ENCODE measurements at regions not wholly inside any gene's neighbourhood (a gene's known extent, or its start where the extent isn't known, plus 50 kb on each side); places are given as distances from the start of the nearest gene placed in this dataset.

DNA sequence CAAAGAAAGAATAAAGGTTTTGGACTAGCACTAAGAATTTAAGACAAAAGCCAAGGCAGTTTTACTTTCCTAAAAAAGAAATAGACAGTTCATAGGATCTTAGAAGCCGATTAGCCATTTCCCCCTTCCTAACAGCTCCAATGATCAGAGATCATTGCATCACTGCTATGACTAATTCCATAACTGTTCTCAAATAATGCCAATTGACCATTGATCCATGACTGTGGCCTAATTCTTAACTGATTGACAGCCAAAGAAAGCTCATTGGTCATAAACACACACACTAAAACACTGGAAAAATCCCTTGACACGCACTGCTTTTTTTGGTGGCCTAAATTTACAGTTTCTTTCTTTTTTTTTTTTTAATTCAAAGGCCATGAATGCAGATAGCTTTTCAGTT is 345.0 kb upstream of the ACVR2A start:
- Histone ChIP-seq H3K27ac (no peak overlapping the region), H3K4me1 (ENCODE audit: insufficient read depth) (no peaks in the 10 kb centered on the region), H3K4me3 (no peak overlapping the region), H3K27me3 (no peaks in the 10 kb centered on the region), H3K36me3 (no peaks in the 10 kb centered on the region), H3K9me3 (no peaks in the 10 kb centered on the region)
- DNase-seq = no peak
- WGBS, 3 donors = 93 to 98% (median 96%) methylated on average over 2 of the region's 2 CpGs
- intact Hi-C loops (cut with DNase I) = no loop called here
- TF ChIP-seq POLR2A (IDR thresholded peaks at IDR 0.05) (no peak), EP300 (IDR thresholded peaks at IDR 0.05) (no peak)
- TF ChIP-seq, protein P1, sequence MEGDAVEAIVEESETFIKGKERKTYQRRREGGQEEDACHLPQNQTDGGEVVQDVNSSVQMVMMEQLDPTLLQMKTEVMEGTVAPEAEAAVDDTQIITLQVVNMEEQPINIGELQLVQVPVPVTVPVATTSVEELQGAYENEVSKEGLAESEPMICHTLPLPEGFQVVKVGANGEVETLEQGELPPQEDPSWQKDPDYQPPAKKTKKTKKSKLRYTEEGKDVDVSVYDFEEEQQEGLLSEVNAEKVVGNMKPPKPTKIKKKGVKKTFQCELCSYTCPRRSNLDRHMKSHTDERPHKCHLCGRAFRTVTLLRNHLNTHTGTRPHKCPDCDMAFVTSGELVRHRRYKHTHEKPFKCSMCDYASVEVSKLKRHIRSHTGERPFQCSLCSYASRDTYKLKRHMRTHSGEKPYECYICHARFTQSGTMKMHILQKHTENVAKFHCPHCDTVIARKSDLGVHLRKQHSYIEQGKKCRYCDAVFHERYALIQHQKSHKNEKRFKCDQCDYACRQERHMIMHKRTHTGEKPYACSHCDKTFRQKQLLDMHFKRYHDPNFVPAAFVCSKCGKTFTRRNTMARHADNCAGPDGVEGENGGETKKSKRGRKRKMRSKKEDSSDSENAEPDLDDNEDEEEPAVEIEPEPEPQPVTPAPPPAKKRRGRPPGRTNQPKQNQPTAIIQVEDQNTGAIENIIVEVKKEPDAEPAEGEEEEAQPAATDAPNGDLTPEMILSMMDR (IDR thresholded peaks at IDR 0.05) = no peak

DNA sequence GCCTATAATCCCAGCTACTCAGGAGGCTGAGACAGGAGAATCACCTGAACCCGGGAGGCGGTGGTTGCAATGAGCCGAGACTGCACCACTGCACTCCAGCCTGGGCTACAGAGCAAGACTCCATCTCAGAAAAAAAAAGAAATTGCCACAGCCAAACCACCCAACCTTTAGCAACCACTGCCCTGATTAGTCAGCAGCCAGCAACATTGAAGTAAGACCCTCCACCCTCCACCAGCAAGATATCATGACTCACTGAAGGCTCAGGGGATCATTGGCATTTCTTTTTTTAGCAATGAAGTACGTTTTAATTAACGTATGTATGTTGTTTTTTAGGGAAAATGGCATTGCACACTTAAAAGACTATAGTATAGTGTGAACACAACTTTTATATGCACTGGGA is 349.1 kb upstream of the ACVR2A start:
- no peak for DNase-seq
- intact Hi-C loops (cut with DNase I) = no loop called here

DNA sequence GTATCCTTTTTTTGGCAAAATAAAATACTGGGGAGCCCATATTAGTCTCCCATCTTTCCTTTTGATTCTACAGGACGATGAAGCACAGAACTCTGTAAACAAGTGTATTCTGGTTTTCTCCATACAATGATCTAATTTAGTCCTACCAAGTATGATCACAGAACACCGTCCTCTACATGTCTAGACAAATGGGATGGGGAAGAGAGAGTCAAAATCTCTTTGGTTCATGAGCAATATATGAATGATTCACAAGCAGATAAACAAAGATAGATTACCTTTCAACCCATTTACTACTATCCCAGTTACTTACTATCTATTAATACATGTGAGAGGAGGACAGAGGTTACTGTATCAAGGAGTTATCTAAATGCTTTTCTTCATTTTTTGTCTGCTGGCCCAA is 352.4 kb upstream of the ACVR2A start:
- Histone ChIP-seq H3K4me1 (ENCODE audit: insufficient read depth) (no peaks in the 10 kb centered on the region), H3K9me3 (no peaks in the 10 kb centered on the region), H3K27ac (no peak overlapping the region), H3K27me3 (no peaks in the 10 kb centered on the region), H3K4me3 (no peak overlapping the region), H3K36me3 (no peaks in the 10 kb centered on the region)
- 84 to 91% (median 86%) methylated on average over 2 of the region's 2 CpGs for WGBS, 3 donors
- intact Hi-C loops (cut with DNase I) = no loop called here
- TF ChIP-seq EP300 (IDR thresholded peaks at IDR 0.05) = no peak
- TF ChIP-seq POLR2A (IDR thresholded peaks at IDR 0.05) = no peak
- TF ChIP-seq, protein P1 (IDR thresholded peaks at IDR 0.05) = no peak
- DNase-seq = no peak

More for the DNA sequence above, 349.1 kb upstream of the ACVR2A start:
- Histone ChIP-seq H3K36me3 (no peaks in the 10 kb centered on the region), H3K4me3 (no peak overlapping the region), H3K9me3 (no peaks in the 10 kb centered on the region), H3K27me3 (no peaks in the 10 kb centered on the region), H3K27ac (no peak overlapping the region), H3K4me1 (ENCODE audit: insufficient read depth) (no peaks in the 10 kb centered on the region)
- TF ChIP-seq POLR2A (IDR thresholded peaks at IDR 0.05) (no peak), EP300 (IDR thresholded peaks at IDR 0.05) (no peak)
- 90 to 93% (median 92%) methylated on average over 5 of the region's 5 CpGs for WGBS, 3 donors

DNA sequence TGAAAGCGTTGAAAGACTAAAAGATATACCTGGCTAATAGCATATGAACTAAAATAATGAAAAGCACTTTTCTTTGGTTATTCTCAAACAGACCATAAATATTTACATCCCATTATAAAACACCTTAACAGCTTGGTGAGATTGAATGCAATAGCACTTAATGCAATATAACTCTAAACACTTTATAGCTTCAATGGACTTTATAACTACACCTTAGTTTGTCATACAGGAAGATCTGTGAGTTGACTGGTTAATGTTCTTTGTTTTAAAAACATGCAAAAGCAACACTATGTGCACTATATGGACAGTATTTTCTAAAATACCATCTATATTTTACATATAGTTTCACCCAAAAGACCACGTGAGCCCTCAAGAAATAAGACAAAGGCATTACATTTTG is 353.3 kb upstream of the ACVR2A start:
- Histone ChIP-seq H3K9me3 (no peaks in the 10 kb centered on the region), H3K27ac (no peak overlapping the region), H3K4me3 (no peak overlapping the region), H3K27me3 (no peaks in the 10 kb centered on the region), H3K4me1 (ENCODE audit: insufficient read depth) (no peaks in the 10 kb centered on the region), H3K36me3 (no peaks in the 10 kb centered on the region)
- WGBS, 3 donors = 89 to 99% (median 94%) methylated on average over 2 of the region's 2 CpGs
- no peak for DNase-seq
- intact Hi-C loops (cut with DNase I) = no loop called here
- TF ChIP-seq EP300 (IDR thresholded peaks at IDR 0.05) (no peak), POLR2A (IDR thresholded peaks at IDR 0.05) (no peak)
- TF ChIP-seq, protein P1 (IDR thresholded peaks at IDR 0.05) = no peak

DNA sequence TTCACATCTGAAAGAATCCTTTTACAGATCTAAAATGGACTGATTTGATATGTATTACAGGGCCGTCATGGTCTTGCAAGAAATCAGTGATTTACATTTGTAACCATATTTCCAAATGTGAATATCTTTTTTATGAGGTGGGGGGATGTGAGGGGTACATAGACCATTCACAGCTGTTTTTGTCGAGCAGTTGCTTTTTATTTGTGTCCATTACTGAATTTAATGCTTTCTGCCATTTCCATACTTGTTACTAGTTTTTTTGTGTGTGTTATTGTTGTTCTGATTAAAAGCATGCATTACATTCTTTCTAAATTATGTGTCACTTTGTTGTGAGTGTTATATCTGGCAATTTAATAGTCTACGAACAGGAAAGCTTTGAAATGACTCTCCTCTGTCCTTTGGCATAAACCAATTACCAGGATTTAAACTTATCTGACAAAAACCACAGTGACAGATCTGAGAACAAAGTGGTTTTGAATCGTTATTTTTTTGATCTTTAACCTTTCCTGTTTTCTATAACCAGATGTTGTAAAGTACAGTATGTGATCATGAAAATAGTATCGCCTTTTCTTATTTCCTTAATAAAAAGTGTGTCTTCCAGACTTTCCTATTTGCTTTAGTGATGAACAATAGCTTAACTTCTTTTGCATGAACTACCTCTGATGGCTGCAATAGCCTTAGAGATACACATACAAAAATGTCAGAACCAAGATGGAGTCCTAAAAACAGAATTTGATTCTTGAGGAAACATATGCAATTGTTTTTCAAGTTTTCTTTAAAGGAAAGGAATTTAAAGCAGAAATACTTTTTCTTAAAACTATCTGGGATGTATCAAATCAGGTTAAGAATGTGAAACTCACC is 354.2 kb upstream of the ACVR2A start:
- Histone ChIP-seq H3K4me1 (ENCODE audit: insufficient read depth) (no peaks in the 10 kb centered on the region), H3K9me3 (no peaks in the 10 kb centered on the region), H3K27ac (no peak overlapping the region), H3K27me3 (no peaks in the 10 kb centered on the region), H3K4me3 (no peak overlapping the region), H3K36me3 (no peaks in the 10 kb centered on the region)
- TF ChIP-seq POLR2A (IDR thresholded peaks at IDR 0.05) (no peak), EP300 (IDR thresholded peaks at IDR 0.05) (no peak)
- TF ChIP-seq, protein P1 (IDR thresholded peaks at IDR 0.05) = no peak
- DNase-seq = no peak
- WGBS, 3 donors = 58 to 60% (median 59%) methylated on average over 5 of the region's 5 CpGs
- intact Hi-C loops (cut with DNase I) = no loop called here
